H9 (cell line): ENCODE measurements at regions not wholly inside any gene's neighbourhood (a gene's known extent, or its start where the extent isn't known, plus 50 kb on each side); places are given as distances from the start of the nearest gene placed in this dataset.
A peak's percentile ranks its signal among the peaks of the same experiment; 100 is the strongest.
"Not testable (repeated sequence)": the region's sequence is repeated elsewhere in the genome, so short reads cannot be mapped to it uniquely, and the experiment has no call there.

ENCODE experiments used
- DNase-seq: peaks from one replicate; pipeline ENCODE4 v3.0.0-alpha.2; 2017
- H2AFZ ChIP-seq: one replicate; pipeline ENCODE4 v1.6.1; 2013; ENCODE audit warnings: mild to moderate bottlenecking, low read length, control low read depth, moderate library complexity
- H2AK5ac ChIP-seq: 2 replicates; pipeline ENCODE4 v1.6.1; 2013; ENCODE audit warnings: low read length, control low read depth, mixed read lengths; ENCODE audit not compliant: insufficient read length
- H2BK120ac ChIP-seq: one replicate; pipeline ENCODE4 v1.6.1; 2013; ENCODE audit warnings: low read depth, mild to moderate bottlenecking, low read length, control low read depth, inconsistent platforms; ENCODE audit not compliant: poor library complexity, severe bottlenecking
- H2BK12ac ChIP-seq: 2 replicates; pipeline ENCODE4 v1.6.1; 2013; ENCODE audit warnings: low read length, control low read depth, mixed read lengths, low read depth; ENCODE audit not compliant: insufficient read length
- H2BK15ac ChIP-seq: 2 replicates; pipeline ENCODE4 v1.6.1; 2013; ENCODE audit warnings: low read depth, low read length, control low read depth
- H2BK20ac ChIP-seq: one replicate; pipeline ENCODE4 v1.6.1; 2013; ENCODE audit warnings: low read depth, mild to moderate bottlenecking, low read length, control low read depth, inconsistent platforms; ENCODE audit not compliant: poor library complexity, severe bottlenecking
- H2BK5ac ChIP-seq: 2 replicates; pipeline ENCODE4 v1.6.1; 2013; ENCODE audit warnings: low read length, control low read depth, mixed read lengths; ENCODE audit not compliant: insufficient read length
- H3K14ac ChIP-seq: 2 replicates; pipeline ENCODE4 v1.6.1; 2013; ENCODE audit warnings: low read length, control low read depth; ENCODE audit not compliant: insufficient read depth
- H3K18ac ChIP-seq: 2 replicates; pipeline ENCODE4 v1.6.1; 2013; ENCODE audit warnings: low read depth, mild to moderate bottlenecking, mixed read lengths, low read length, control low read depth; ENCODE audit not compliant: insufficient read length
- H3K23ac ChIP-seq: 2 replicates; pipeline ENCODE4 v1.6.1; 2013; ENCODE audit warnings: low read length, control low read depth, mixed read lengths, low read depth; ENCODE audit not compliant: insufficient read length
- H3K23me2 ChIP-seq: 2 replicates; pipeline ENCODE4 v1.6.1; 2013; ENCODE audit warnings: low read depth, mild to moderate bottlenecking, mixed read lengths, low read length, control low read depth; ENCODE audit not compliant: insufficient read length, poor library complexity, severe bottlenecking
- H3K27ac ChIP-seq: 2 replicates; pipeline ENCODE4 v1.5.1; 2013; ENCODE audit warnings: low read length, control low read depth, mixed read lengths, low read depth; ENCODE audit not compliant: insufficient read length
- H3K27me3 ChIP-seq: 2 replicates; pipeline ENCODE4 v1.6.1; 2013; ENCODE audit warnings: low read length, control low read depth, inconsistent platforms; ENCODE audit not compliant: insufficient read depth
- H3K4ac ChIP-seq: 2 replicates; pipeline ENCODE4 v1.6.1; 2013; ENCODE audit warnings: low read depth, mild to moderate bottlenecking, control low read depth, inconsistent platforms, low read length, moderate library complexity
- H3K4me1 ChIP-seq: 2 replicates; pipeline ENCODE4 v1.6.1; 2013; ENCODE audit warnings: low read length, control low read depth, inconsistent platforms; ENCODE audit not compliant: insufficient read depth
- H3K4me2 ChIP-seq: 2 replicates; pipeline ENCODE4 v1.6.1; 2013; ENCODE audit warnings: low read length, control low read depth, mixed read lengths; ENCODE audit not compliant: insufficient read length, insufficient read depth
- H3K56ac ChIP-seq: 2 replicates; pipeline ENCODE4 v1.6.1; 2013; ENCODE audit warnings: low read depth, mild to moderate bottlenecking, mixed read lengths, low read length, control low read depth; ENCODE audit not compliant: insufficient read length
- H3K79me1 ChIP-seq: 2 replicates; pipeline ENCODE4 v1.6.1; 2013; ENCODE audit warnings: low read depth, mild to moderate bottlenecking, moderate library complexity, low read length, control low read depth, inconsistent platforms; ENCODE audit not compliant: insufficient read depth, poor library complexity, severe bottlenecking
- H3K79me2 ChIP-seq: 2 replicates; pipeline ENCODE4 v1.6.1; 2013; ENCODE audit warnings: low read length, control low read depth, inconsistent platforms; ENCODE audit not compliant: insufficient read depth
- H3K9ac ChIP-seq: 2 replicates; pipeline ENCODE4 v1.6.1; 2013; ENCODE audit warnings: low read length, control low read depth, mixed read lengths; ENCODE audit not compliant: insufficient read length; ENCODE audit errors: extremely low read depth
- H3K9me3 ChIP-seq: one replicate; pipeline ENCODE4 v1.6.1; 2013; ENCODE audit warnings: low read depth, low read length, inconsistent platforms; ENCODE audit not compliant: control insufficient read depth
- H3T11ph ChIP-seq: one replicate; pipeline ENCODE4 v1.6.1; 2013; ENCODE audit warnings: mild to moderate bottlenecking, low read length, control low read depth, inconsistent platforms
- H4K20me1 ChIP-seq: one replicate; pipeline ENCODE4 v1.6.1; 2013; ENCODE audit not compliant: control insufficient read depth, insufficient read length, insufficient read depth
- H4K5ac ChIP-seq: 2 replicates; pipeline ENCODE4 v1.6.1; 2013; ENCODE audit warnings: low read depth, mild to moderate bottlenecking, mixed read lengths, low read length, control low read depth; ENCODE audit not compliant: insufficient read length
- H4K8ac ChIP-seq: replicated peaks from 2 replicates; pipeline ENCODE4 v1.6.1; 2013; ENCODE audit warnings: low read length, control low read depth, mixed read lengths, low read depth; ENCODE audit not compliant: insufficient read length
- H4K91ac ChIP-seq: 2 replicates; pipeline ENCODE4 v1.6.1; 2013; ENCODE audit warnings: low read depth, mild to moderate bottlenecking, moderate library complexity, mixed read lengths, low read length, control low read depth; ENCODE audit not compliant: insufficient read length
- H3K27ac Mint-ChIP-seq, 3 experiments: 2 replicates in 2 of 3; 3 replicates in 1 of 3; pipeline ENCODE4 v1.8.0; 2020 to 2021; ENCODE audit warnings: mixed read lengths in 3 of 3, mild to moderate bottlenecking in 1 of 3, moderate library complexity in 1 of 3
- H3K27me3 Mint-ChIP-seq: 2 replicates; pipeline ENCODE4 v1.8.0; 2021; ENCODE audit warnings: low read depth, mild to moderate bottlenecking, moderate library complexity, mixed read lengths
- H3K36me3 Mint-ChIP-seq, 3 experiments: 2 replicates in 2 of 3; 3 replicates in 1 of 3; pipeline ENCODE4 v1.8.0; 2020 to 2021; ENCODE audit warnings: low read depth in 3 of 3, mixed read lengths in 3 of 3; ENCODE audit not compliant: insufficient read depth in 1 of 3
- H3K4me1 Mint-ChIP-seq, 2 experiments: 2 replicates each; pipeline ENCODE4 v1.8.0; 2020; ENCODE audit warnings: mixed read lengths in 2 of 2
- H3K4me3 Mint-ChIP-seq, 2 experiments: 2 replicates in 1 of 2; 3 replicates in 1 of 2; pipeline ENCODE4 v1.8.0; 2020 to 2021; ENCODE audit warnings: mild to moderate bottlenecking in 2 of 2, mixed read lengths in 2 of 2, moderate library complexity in 1 of 2
- H3K9me3 Mint-ChIP-seq, 2 experiments: 2 replicates in 1 of 2; 3 replicates in 1 of 2; pipeline ENCODE4 v1.8.0; 2020; ENCODE audit warnings: mild to moderate bottlenecking in 2 of 2, mixed read lengths in 2 of 2, moderate library complexity in 1 of 2
- WGBS: extraction: QIAGEN DNeasy Blood & Tissue Kit; methylation state at CpG from one replicate; pipeline ENCODE4 v1.1.7; 2013; ENCODE audit warnings: missing lambda C conversion rate, low lambda C conversion rate, mixed read lengths; ENCODE audit not compliant: insufficient read length; ENCODE audit errors: extremely low coverage; 5-methylcytosine and 5-hydroxymethylcytosine counted together

GRCh38 chr12:131632652-131633023, 78.3 kb upstream of the SFSWAP start:
- H3T11ph ChIP-seq, H3K79me2 ChIP-seq, H2BK20ac ChIP-seq, H3K9me3 Mint-ChIP-seq, H3K79me1 ChIP-seq, DNase-seq, H2AK5ac ChIP-seq, H3K4me2 ChIP-seq, H2AFZ ChIP-seq, H3K4ac ChIP-seq, H3K27me3 Mint-ChIP-seq, H4K5ac ChIP-seq, H3K56ac ChIP-seq, H3K27me3 ChIP-seq, H2BK5ac ChIP-seq, H3K23ac ChIP-seq, H3K4me1 ChIP-seq, H3K4me3 Mint-ChIP-seq, H4K91ac ChIP-seq, H4K20me1 ChIP-seq, H3K9me3 ChIP-seq, H3K14ac ChIP-seq, H2BK120ac ChIP-seq, H3K36me3 Mint-ChIP-seq, H4K8ac ChIP-seq, H3K27ac ChIP-seq, H2BK15ac ChIP-seq, H3K18ac ChIP-seq, H2BK12ac ChIP-seq, H3K9ac ChIP-seq, H3K23me2 ChIP-seq: not testable (repeated sequence)
- Mint-ChIP-seq H3K4me1 (peaks cover 23 to 31% of the 10 kb centered on the region in 2 experiments), H3K27ac (peak overlapping the region in 2 of 3 experiments; percentile 66 to 79; a peak in 2 of 7 replicates)
- no CpG with 5 or more reads among the region's 5 CpGs for whole genome bisulfite sequencing

DNA sequence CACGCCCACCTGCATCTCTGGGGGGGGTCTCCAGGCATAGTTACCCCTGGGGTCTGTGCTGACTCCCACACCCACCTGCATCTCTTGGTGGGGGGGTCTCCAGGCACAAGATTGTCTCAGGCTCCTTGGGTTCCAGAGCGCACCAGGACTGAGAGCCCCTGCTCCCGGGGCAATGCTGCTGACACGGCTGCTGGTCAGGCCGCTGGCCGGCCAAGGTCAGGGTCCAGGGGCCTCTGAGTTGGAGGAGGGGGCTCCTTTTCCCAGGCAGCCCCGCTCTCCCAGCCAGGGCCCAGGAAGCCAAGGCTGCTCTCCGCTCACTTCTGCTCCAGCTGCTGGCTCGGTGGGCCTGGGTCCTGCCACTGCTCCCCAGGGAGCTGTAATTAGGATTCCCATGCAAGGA, 77.3 kb upstream of the SFSWAP start:
- H3K79me1 ChIP-seq, H3K27ac Mint-ChIP-seq, H2BK5ac ChIP-seq, H3K27me3 ChIP-seq, H3K23me2 ChIP-seq, H2BK15ac ChIP-seq, H3K18ac ChIP-seq, H3K79me2 ChIP-seq, H3K27ac ChIP-seq, H3K14ac ChIP-seq, H3K27me3 Mint-ChIP-seq, H2BK120ac ChIP-seq, H4K5ac ChIP-seq, H3K9me3 ChIP-seq, H2AFZ ChIP-seq, H4K8ac ChIP-seq, H3T11ph ChIP-seq, H3K4me3 Mint-ChIP-seq, H3K9me3 Mint-ChIP-seq, H3K23ac ChIP-seq, H3K4me2 ChIP-seq, H3K9ac ChIP-seq, H2BK12ac ChIP-seq, H4K20me1 ChIP-seq, H2BK20ac ChIP-seq, H2AK5ac ChIP-seq, H3K4ac ChIP-seq, H3K56ac ChIP-seq, H3K4me1 ChIP-seq, H4K91ac ChIP-seq, DNase-seq, H3K36me3 Mint-ChIP-seq: not testable (repeated sequence)
- WGBS: no CpG with 5 or more reads among the region's 9 CpGs
- peaks cover 17 to 25% of the 10 kb centered on the region in 2 experiments for H3K4me1 Mint-ChIP-seq
